Fibroblast of skin of right quadriceps (primary cell): ENCODE measurements at regions not wholly inside any gene's neighbourhood (a gene's known extent, or its start where the extent isn't known, plus 50 kb on each side); places are given as distances from the start of the nearest gene placed in this dataset.
A peak's percentile ranks its signal among the peaks of the same experiment; 100 is the strongest.
"Not testable (repeated sequence)": the region's sequence is repeated elsewhere in the genome, so short reads cannot be mapped to it uniquely, and the experiment has no call there.

Experiments
- DNase-seq: peaks from one replicate; pipeline ENCODE4 v3.0.0-alpha.2; 2013

- no peak for DNase-seq
Observed at GRCh38 chr13:59034198-59034597, 1129.5 kb downstream of the DIAPH3 start.

- peak; percentile 15 for DNase-seq
Observed at GRCh38 chr13:59038824-59039223, 1124.9 kb downstream of the DIAPH3 start.

GRCh38 chr13:59043016-59043415 is 1120.7 kb downstream of the DIAPH3 start:
- no peak for DNase-seq

- DNase-seq = no peak
Observed at GRCh38 chr13:59047546-59047945, 1116.2 kb downstream of the DIAPH3 start.

GRCh38 chr13:59061621-59062020 is 1102.1 kb downstream of the DIAPH3 start:
- no peak for DNase-seq

- DNase-seq = no peak
Observed at GRCh38 chr13:59064042-59064441, 1099.7 kb downstream of the DIAPH3 start.

GRCh38 chr13:59076386-59076785 is 1087.3 kb downstream of the DIAPH3 start:
- DNase-seq = not testable (repeated sequence)

- peak; percentile 90 for DNase-seq
Observed at GRCh38 chr13:59086147-59086546, 1077.6 kb downstream of the DIAPH3 start.

GRCh38 chr13:59088716-59089115 is 1075.0 kb downstream of the DIAPH3 start:
- DNase-seq = peak; percentile 72

- no peak for DNase-seq
Observed at GRCh38 chr13:59094181-59094580, 1069.5 kb downstream of the DIAPH3 start.

- DNase-seq = peak; percentile 56
Observed at GRCh38 chr13:59099182-59099974, 1064.3 kb downstream of the DIAPH3 start.

GRCh38 chr13:59103004-59103768 is 1060.5 kb downstream of the DIAPH3 start:
- DNase-seq = peak; percentile 89

GRCh38 chr13:59111751-59112171 is 1052.0 kb downstream of the DIAPH3 start:
- DNase-seq = peak; percentile 93

- peak; percentile 98 for DNase-seq
Observed at GRCh38 chr13:59112221-59112718, 1051.5 kb downstream of the DIAPH3 start.

GRCh38 chr13:59119475-59119874 is 1044.3 kb downstream of the DIAPH3 start:
- DNase-seq = no peak

- peak; percentile 17 for DNase-seq
Observed at GRCh38 chr13:59120297-59120843, 1043.4 kb downstream of the DIAPH3 start.

- no peak for DNase-seq
Observed at GRCh38 chr13:59121507-59121906, 1042.2 kb downstream of the DIAPH3 start.

- DNase-seq = no peak
Observed at GRCh38 chr13:59126474-59126873, 1037.3 kb downstream of the DIAPH3 start.

- no peak for DNase-seq
Observed at GRCh38 chr13:59133903-59134302, 1029.8 kb downstream of the DIAPH3 start.

- DNase-seq = no peak
Observed at GRCh38 chr13:59144700-59145099, 1019.0 kb downstream of the DIAPH3 start.

- DNase-seq = no peak
Observed at GRCh38 chr13:59145381-59145780, 1018.3 kb downstream of the DIAPH3 start.

- no peak for DNase-seq
Observed at GRCh38 chr13:59157181-59157580, 1006.5 kb downstream of the DIAPH3 start.

GRCh38 chr13:59166174-59166573 is 997.6 kb downstream of the DIAPH3 start:
- no peak for DNase-seq

- no peak for DNase-seq
Observed at GRCh38 chr13:59172076-59172475, 991.7 kb downstream of the DIAPH3 start.
